ENCODE measurements at regions not wholly inside any gene's neighbourhood (a gene's known extent, or its start where the extent isn't known, plus 50 kb on each side); places are given as distances from the start of the nearest gene placed in this dataset.

DNA sequence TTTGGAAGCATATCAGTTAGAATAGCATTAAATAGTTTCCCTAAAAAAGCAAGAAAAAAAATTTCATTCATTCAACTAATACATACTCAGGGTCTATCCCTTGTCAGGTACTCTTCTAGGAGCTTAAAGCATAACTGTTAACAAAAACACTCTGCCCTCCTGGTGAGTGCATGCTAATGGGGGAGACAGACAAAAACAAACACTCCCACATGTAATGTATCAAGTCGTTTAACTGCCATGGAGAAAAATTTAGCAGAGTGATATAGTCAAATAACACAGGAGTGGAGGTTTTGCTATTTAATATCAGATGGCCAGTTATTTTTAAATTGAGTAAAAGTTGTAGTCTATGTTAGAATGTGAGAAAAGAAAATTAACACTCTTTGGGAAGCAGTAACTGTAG lies 254.5 kb upstream of the RARB start:
- DNase-seq (ENCODE audit: low spot score) (no peak), ATAC-seq (ENCODE audit: low FRiP score) (no peak)
- TF ChIP-seq CTCF (IDR thresholded peaks at IDR 0.05): no peak

- DNase-seq (ENCODE audit: low spot score) (no peak), ATAC-seq (ENCODE audit: low FRiP score) (no peak)
- TF ChIP-seq CTCF (IDR thresholded peaks at IDR 0.05): no peak
These were observed 253.8 kb upstream of the RARB start for GRCh38 chr3:25174251-25174650.

DNA sequence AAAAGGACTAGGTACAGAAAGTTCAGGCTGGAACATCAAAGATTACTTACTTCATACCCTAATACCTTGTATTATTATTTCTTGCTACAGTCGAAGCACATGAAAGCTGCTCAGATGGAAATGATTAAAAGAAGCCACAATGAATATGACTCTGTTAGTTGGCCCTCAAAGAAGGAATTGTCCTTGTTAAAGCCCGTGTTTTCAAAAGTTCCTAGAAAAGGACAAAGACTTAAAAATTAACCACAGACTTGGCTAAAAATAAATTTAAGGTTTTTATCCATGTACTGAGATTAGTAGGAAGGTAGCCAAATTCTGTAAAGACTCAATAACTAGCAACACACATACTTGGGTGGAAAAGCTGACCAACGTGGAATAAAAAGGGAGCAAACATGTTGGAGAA lies 251.0 kb upstream of the RARB start:
- no peak for TF ChIP-seq CTCF (IDR thresholded peaks at IDR 0.05)
- no peak for ATAC-seq (ENCODE audit: low FRiP score)

DNA sequence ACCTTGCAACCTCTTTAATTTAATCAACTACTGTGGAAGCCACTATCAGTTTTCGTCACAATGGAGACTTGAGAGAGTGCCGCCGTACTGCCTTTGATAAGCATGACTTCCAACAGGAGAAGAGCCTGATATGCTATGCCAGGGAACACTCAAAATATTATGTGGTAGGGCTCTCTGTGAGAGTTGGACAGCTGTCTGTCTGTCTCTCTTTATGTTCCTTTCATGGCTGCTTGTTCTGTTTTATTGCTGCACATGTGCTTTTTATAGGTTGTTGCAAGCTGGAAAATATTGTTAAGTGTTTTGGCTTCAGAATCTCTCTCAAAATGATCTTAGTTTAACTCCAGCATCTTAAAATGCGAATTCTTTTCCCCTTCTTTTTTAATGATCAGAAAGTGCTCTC lies 249.4 kb upstream of the RARB start:
- TF ChIP-seq CTCF (IDR thresholded peaks at IDR 0.05): no peak
- no peak for DNase-seq (ENCODE audit: low spot score)
- ATAC-seq (ENCODE audit: low FRiP score): no peak

More for the DNA sequence above, 251.0 kb upstream of the RARB start:
- DNase-seq (ENCODE audit: low spot score): no peak

DNA sequence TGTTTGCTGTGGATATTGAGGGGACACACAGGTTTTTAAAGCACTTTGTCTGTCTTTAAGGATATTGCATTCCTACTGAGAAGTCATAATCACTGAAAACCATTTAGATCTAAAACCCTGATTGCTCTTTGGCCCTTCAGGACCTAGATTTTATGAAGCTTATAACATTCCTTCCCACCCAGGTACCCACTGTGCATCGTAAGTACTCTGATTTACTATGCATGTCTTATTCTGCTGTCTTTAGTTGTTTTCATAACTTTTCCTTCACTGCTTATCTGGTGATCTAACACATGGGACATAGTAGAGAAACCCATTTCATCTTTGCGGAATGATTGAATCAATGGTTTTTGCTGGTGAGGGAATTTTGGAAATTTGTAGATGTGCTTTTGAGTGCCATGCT lies 247.0 kb upstream of the RARB start:
- no peak for DNase-seq (ENCODE audit: low spot score)
- no peak for TF ChIP-seq CTCF (IDR thresholded peaks at IDR 0.05)
- no peak for ATAC-seq (ENCODE audit: low FRiP score)

- DNase-seq (ENCODE audit: low spot score) (no peak), ATAC-seq (ENCODE audit: low FRiP score) (no peak)
- TF ChIP-seq CTCF (IDR thresholded peaks at IDR 0.05): no peak
These were observed 245.3 kb upstream of the RARB start for GRCh38 chr3:25182794-25183193.

DNA sequence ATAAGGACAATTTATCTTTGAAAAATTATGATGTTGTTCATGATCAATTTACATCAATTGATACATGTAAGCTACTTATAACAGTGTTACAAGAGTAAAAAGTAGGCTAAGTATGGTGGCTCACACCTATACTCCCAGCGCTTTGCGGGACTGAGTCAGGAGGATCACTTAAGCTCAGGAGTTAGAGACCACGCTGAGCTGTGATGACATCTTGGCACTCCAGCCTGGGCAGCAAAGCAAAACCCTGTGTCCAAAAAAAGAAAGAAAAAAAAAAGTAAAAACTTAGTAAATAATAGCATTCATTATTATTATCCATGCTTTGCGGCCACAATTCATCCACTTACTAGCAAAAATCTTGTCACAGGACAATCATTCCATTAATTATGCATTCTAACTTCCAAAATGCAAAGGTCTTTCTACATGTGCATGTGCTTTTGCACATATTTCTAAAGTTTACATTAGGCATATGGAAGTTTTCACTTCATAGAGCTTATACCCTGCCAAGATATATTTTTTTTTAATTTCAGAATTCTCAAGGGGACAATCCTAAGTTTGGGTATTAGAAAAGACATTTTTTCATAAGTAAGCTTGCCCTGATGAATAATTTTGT lies 243.3 kb upstream of the RARB start:
- DNase-seq (ENCODE audit: low spot score) (no peak), ATAC-seq (ENCODE audit: low FRiP score) (no peak)
- no peak for TF ChIP-seq CTCF (IDR thresholded peaks at IDR 0.05)

Measured in omental fat pad (tissue), 3 donors.